SHP77 treated with DMSO at 0.1 percent for 48 hours (cell line): ENCODE measurements at regions not wholly inside any gene's neighbourhood (a gene's known extent, or its start where the extent isn't known, plus 50 kb on each side); places are given as distances from the start of the nearest gene placed in this dataset.
"Not testable (repeated sequence)": the region's sequence is repeated elsewhere in the genome, so short reads cannot be mapped to it uniquely, and the experiment has no call there.

ENCODE experiments used
- DNase-seq: peaks from one replicate; lab custom pipeline; 2025; lab: John Stamatoyannopoulos, UW

- no peak for DNase-seq
Observed at GRCh38 chr6:169144356-169144755, 109.3 kb downstream of the THBS2 start.

- DNase-seq = no peak
Observed at GRCh38 chr6:169142538-169142844, 111.2 kb downstream of the THBS2 start.

- no peak for DNase-seq
Observed at GRCh38 chr6:169141671-169142537, 111.7 kb downstream of the THBS2 start.

GRCh38 chr6:169140986-169141495, 112.6 kb downstream of the THBS2 start:
- DNase-seq = no peak

- no peak for DNase-seq
Observed at GRCh38 chr6:169139179-169139971, 114.3 kb downstream of the THBS2 start.

GRCh38 chr6:169132352-169132940, 121.2 kb downstream of the THBS2 start:
- DNase-seq = no peak

- DNase-seq = no peak
Observed at GRCh38 chr6:169131390-169131789, 122.3 kb downstream of the THBS2 start.

- no peak for DNase-seq
Observed at GRCh38 chr6:169130113-169130512, 123.5 kb downstream of the THBS2 start.

GRCh38 chr6:169121013-169121412, 132.6 kb downstream of the THBS2 start:
- no peak for DNase-seq

GRCh38 chr6:169119669-169120068, 134.0 kb downstream of the THBS2 start:
- no peak for DNase-seq

GRCh38 chr6:169118346-169118830, 135.3 kb downstream of the THBS2 start:
- no peak for DNase-seq

- no peak for DNase-seq
Observed at GRCh38 chr6:169117663-169118062, 136.0 kb downstream of the THBS2 start.

- DNase-seq = no peak
Observed at GRCh38 chr6:169115632-169116031, 138.0 kb downstream of the THBS2 start.

- DNase-seq = not testable (repeated sequence)
Observed at GRCh38 chr6:169114632-169115031, 139.0 kb downstream of the THBS2 start.

GRCh38 chr6:169112483-169113320, 140.9 kb downstream of the THBS2 start:
- no peak for DNase-seq

GRCh38 chr6:169111203-169111602, 142.4 kb downstream of the THBS2 start:
- DNase-seq = no peak

GRCh38 chr6:169109411-169110220, 144.0 kb downstream of the THBS2 start:
- no peak for DNase-seq

- no peak for DNase-seq
Observed at GRCh38 chr6:169108753-169109152, 144.9 kb downstream of the THBS2 start.

GRCh38 chr6:169106176-169106575, 147.5 kb downstream of the THBS2 start:
- no peak for DNase-seq

- no peak for DNase-seq
Observed at GRCh38 chr6:169101981-169102380, 151.7 kb downstream of the THBS2 start.
